ENCODE measurements at regions not wholly inside any gene's neighbourhood (a gene's known extent, or its start where the extent isn't known, plus 50 kb on each side); places are given as distances from the start of the nearest gene placed in this dataset.

DNA sequence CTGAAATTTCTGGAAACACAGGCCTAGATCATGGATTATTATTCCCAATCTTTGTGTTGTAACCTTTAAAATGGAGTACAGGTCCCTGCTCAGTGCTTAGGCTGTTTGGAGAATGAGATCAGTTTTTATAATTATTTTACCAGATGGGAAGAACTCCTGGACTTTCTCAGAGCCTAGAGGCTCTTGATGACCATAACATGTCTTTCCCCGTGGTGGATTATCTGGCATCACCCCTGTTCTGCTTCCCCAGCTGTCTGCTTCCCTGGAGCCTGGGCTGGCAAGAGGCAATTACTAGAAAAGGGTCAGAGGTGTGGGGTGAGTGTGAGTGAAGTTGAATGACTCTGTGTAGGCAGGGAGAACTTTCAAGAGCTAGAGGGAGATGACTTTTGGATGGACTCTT, 143.0 kb downstream of the CARTPT start:
- DNase-seq, result no peak
- no peaks in the 10 kb centered on the region for H3K27me3 Mint-ChIP-seq
- ATAC-seq, result no peak
- no peaks in the 10 kb centered on the region for H3K36me3 Mint-ChIP-seq
- no peak overlapping the region for H3K4me3 Mint-ChIP-seq
- H3K9me3 Mint-ChIP-seq (ENCODE audit: low read depth), result no peaks in the 10 kb centered on the region
- no peak overlapping the region for H3K27ac Mint-ChIP-seq
- H3K4me1 Mint-ChIP-seq, result no peaks in the 10 kb centered on the region
- CTCF ChIA-PET, result no interaction called here

DNA sequence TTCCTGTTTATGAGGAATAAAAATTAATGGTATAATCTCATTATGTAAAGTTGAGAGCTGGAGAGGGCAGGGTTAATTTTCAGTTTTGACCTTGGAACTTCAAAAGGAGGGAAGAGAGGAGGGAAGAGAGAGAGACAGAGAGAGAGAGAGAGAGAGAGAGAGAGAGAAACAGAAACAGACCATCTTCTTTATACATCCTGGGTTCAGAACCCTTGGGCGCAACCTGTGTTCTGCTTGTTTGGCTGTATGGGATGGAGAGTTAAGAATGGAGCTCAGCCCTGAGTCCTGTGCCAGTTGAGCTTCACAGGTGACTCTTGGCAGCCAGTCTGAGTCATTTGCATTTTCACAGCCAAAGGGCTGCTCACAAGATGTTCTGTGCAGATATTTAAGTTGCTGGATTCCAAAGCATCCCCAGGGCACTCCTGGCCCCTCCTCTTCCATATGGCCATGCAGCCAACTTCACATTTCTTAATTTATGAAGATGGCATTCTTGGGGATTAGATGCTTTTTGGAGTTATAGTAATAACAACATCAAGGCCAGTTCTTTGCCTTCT, 143.5 kb downstream of the CARTPT start:
- CTCF ChIA-PET, result no interaction called here
- Mint-ChIP-seq H3K9me3 (ENCODE audit: low read depth) (no peaks in the 10 kb centered on the region), H3K4me3 (no peak overlapping the region), H3K4me1 (no peaks in the 10 kb centered on the region), H3K27me3 (no peaks in the 10 kb centered on the region), H3K27ac (no peak overlapping the region), H3K36me3 (no peaks in the 10 kb centered on the region)
- DNase-seq (no peak), ATAC-seq (no peak)

DNA sequence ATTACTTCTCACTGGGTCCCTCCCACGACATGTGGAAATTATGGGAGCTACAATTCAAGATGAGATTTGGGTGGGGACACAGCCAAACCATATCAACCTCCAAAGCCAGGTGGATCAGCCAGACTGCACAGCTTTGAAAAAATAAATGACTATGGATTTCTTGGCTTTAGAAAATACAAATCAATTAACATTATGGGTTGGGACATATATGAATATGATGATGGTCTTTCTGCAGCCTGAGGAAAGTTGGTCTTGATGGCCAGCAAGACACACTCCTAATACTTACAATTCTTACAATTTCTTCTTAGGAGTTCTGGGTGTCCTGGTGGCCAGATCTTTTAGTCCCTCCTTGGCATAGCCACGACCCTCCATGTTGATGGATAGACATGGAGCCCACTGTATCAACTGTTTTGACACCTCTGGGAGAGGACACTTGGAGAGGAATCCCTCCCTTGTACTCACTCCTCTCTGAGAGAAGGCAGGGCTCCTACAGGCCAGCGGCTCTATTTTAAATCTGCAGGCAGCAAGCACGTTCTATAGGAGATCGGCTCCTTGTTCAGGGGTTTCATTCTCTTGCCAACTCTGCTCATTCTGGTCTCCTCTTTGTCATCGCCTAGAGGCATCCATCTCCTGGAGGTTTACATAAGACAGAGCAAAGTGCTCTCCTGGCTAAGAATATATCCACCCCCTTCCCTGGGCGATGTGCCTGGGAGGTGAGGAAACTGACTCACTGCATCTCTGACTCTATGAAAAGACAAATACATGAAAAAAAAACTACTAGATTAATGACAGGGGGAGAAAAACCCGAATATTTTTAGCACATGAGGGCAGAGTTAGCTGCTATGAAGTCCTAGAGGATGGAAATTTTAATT, 145.9 kb downstream of the CARTPT start:
- H3K4me3 Mint-ChIP-seq, result no peak overlapping the region
- no peak overlapping the region for H3K27ac Mint-ChIP-seq
- ATAC-seq (no peak), DNase-seq (no peak)
- H3K36me3 Mint-ChIP-seq, result no peaks in the 10 kb centered on the region
- H3K4me1 Mint-ChIP-seq, result no peaks in the 10 kb centered on the region
- no peaks in the 10 kb centered on the region for H3K9me3 Mint-ChIP-seq (ENCODE audit: low read depth)
- H3K27me3 Mint-ChIP-seq, result peaks cover 13% of the 10 kb centered on the region
- CTCF ChIA-PET, result no interaction called here

DNA sequence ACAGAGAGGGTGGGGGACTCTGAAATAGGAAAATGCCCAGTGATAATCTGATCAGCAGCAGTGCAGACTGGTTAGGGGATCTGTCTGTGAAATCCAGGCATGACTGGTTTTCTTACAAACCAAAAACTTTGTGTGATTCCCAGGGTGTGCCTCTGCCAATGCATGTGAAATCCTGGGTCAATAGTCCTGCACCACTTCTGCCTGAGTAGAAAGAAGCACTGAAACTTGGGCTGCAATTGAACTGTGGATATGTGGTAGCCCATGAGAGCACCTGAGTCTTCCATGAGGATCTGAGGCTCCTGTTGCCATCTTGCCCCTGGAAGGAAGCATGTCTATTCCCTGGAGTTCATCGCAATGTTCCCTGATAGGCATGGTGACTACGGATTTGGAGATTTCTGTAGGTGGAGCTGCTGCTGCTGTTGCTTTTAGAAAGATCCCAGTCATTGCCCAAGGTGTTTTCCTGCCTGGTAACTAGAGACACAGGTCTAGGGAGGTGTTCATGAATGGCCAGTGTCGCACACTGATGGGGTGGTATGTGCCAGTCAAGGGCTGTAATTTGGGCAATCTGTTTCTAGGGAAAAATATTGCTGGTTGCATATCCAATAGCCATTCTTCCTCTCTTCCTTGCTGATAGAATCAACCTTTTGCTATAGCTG, 146.7 kb downstream of the CARTPT start:
- no peak for DNase-seq
- no peaks in the 10 kb centered on the region for H3K36me3 Mint-ChIP-seq
- CTCF ChIA-PET, result interaction anchor here (0.5 kb wide), 1 partner anchor 413 kb away, joined by 3 read pairs; no protein-coding TSS in a partner anchor

DNA sequence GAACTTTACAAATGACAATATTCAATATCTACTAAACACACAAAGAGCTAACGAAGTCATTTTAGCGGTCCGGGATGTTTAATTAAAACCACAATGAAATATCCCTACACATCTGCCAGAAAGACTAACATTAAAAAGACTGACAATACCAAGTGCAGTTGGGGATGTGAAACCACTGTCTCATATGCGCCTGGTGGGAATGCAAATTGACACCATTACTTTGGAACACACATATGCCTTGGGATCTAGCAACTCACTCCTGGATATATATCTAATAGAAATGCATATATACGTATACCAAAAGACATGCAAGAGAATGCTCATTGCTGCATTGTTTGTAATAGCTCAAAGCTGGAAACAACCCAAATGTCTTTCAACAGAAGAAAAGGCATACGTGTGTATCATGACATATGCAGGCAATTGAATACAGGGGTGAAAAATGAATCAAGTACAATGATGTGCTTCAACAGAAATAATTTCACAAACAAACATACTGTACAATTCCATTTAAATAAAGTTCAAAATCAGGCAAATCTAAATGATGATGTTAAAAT, 153.3 kb downstream of the CARTPT start:
- Mint-ChIP-seq H3K27me3 (peaks cover 22% of the 10 kb centered on the region), H3K4me3 (no peak overlapping the region), H3K36me3 (no peaks in the 10 kb centered on the region), H3K4me1 (no peaks in the 10 kb centered on the region), H3K9me3 (ENCODE audit: low read depth) (no peaks in the 10 kb centered on the region), H3K27ac (no peak overlapping the region)
- DNase-seq (no peak), ATAC-seq (no peak)
- CTCF ChIA-PET, result no interaction called here

More for the DNA sequence above, 146.7 kb downstream of the CARTPT start:
- H3K27me3 Mint-ChIP-seq, result peaks cover 16% of the 10 kb centered on the region
- H3K27ac Mint-ChIP-seq, result no peak overlapping the region
- no peaks in the 10 kb centered on the region for H3K9me3 Mint-ChIP-seq (ENCODE audit: low read depth)
- no peak overlapping the region for H3K4me3 Mint-ChIP-seq
- H3K4me1 Mint-ChIP-seq, result no peaks in the 10 kb centered on the region
- no peak for ATAC-seq

DNA sequence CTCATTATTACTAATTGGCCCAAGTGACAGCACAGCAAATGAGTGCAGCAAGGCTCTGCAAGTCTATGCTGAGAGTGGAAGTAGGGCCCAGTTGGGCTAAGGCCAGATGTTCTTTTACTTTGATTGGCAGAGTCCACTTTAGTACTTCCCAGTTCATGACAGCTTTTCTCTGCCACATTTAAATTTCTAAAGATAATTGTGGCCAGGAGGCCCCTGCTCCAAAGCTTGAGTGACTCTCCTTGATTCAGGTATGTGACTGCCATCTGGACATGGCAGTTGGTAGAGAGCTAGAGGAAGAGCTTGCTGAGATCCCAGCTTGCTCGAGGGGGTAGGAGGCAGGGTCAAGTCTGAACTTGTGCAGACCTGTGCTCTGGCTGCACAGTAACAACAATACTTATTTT, 154.1 kb downstream of the CARTPT start:
- Mint-ChIP-seq H3K36me3 (no peaks in the 10 kb centered on the region), H3K27me3 (peaks cover 21% of the 10 kb centered on the region), H3K4me1 (no peaks in the 10 kb centered on the region), H3K27ac (no peak overlapping the region), H3K4me3 (no peak overlapping the region), H3K9me3 (ENCODE audit: low read depth) (no peaks in the 10 kb centered on the region)
- DNase-seq (no peak), ATAC-seq (no peak)
- CTCF ChIA-PET, result no interaction called here

DNA sequence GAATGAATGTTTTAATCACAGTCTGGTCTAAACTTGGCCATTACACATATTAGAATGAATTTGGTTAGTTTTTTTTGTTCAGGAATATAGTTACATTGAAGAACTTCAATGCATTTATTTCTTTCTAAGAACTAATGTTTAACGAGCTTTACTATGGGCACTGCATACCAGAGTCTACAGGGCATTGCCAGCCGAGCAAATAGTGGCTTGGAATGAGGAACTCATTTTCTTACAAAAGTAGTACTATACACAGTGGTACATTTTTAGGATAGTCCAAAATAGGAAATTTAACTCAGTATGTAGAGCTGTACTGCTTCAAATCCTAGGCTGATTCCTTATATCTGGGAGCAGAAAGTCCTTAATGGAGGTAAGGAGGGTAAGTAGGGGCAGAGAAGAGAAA, 155.4 kb downstream of the CARTPT start:
- no peaks in the 10 kb centered on the region for H3K9me3 Mint-ChIP-seq (ENCODE audit: low read depth)
- no peaks in the 10 kb centered on the region for H3K4me1 Mint-ChIP-seq
- no peak overlapping the region for H3K4me3 Mint-ChIP-seq
- H3K27me3 Mint-ChIP-seq, result peaks cover 19% of the 10 kb centered on the region
- ATAC-seq (no peak), DNase-seq (no peak)
- no peak overlapping the region for H3K27ac Mint-ChIP-seq
- CTCF ChIA-PET, result no interaction called here
- H3K36me3 Mint-ChIP-seq, result no peaks in the 10 kb centered on the region

DNA sequence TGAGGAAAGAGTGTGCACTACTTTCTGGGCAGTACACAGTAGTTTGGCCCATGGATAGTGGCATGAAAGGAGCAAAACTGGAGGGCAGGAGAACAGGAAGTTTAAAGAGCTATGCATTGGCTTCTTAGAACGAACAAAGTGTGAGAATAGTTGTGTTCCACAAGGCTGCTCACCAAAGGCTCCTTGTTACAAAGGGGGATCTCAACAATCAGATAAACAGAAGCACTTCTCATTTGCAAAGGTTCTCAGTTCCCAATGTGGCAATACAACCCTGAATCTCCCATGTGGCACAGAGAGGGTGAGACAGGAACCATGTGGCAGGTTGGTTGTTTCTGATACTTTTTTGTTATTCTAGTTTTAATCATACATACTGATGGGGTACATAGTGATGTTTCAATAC, 158.4 kb downstream of the CARTPT start:
- Mint-ChIP-seq H3K27ac (no peak overlapping the region), H3K27me3 (peaks cover 5% of the 10 kb centered on the region), H3K4me3 (no peak overlapping the region), H3K36me3 (no peaks in the 10 kb centered on the region), H3K9me3 (ENCODE audit: low read depth) (no peaks in the 10 kb centered on the region), H3K4me1 (no peaks in the 10 kb centered on the region)
- DNase-seq, result no peak
- CTCF ChIA-PET, result no interaction called here
- no peak for ATAC-seq

DNA sequence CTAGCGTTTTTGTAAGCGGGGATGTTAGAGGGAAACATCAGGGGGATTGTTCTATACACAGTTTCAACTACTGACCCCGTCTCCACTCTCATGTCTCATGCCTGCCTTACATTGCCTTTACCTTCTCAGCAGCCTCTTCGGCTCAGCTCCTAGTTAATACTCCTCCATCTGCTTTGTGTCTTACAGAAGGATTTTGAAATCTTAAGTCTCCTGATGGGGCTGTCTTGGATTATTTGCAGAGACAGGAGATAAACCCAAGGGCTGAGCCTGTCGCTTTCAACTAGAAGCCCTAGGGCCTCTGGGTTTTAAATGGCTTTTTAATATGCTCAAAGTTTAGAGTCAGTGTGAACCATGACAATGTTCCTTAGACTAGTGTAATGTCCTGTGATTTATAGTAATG, 161.5 kb downstream of the CARTPT start:
- CTCF ChIA-PET, result no interaction called here
- no peak for DNase-seq
- H3K27me3 Mint-ChIP-seq, result peaks cover 5% of the 10 kb centered on the region
- no peak overlapping the region for H3K27ac Mint-ChIP-seq
- no peaks in the 10 kb centered on the region for H3K4me1 Mint-ChIP-seq
- H3K9me3 Mint-ChIP-seq (ENCODE audit: low read depth), result no peaks in the 10 kb centered on the region
- H3K4me3 Mint-ChIP-seq, result no peak overlapping the region
- no peak for ATAC-seq
- no peaks in the 10 kb centered on the region for H3K36me3 Mint-ChIP-seq

DNA sequence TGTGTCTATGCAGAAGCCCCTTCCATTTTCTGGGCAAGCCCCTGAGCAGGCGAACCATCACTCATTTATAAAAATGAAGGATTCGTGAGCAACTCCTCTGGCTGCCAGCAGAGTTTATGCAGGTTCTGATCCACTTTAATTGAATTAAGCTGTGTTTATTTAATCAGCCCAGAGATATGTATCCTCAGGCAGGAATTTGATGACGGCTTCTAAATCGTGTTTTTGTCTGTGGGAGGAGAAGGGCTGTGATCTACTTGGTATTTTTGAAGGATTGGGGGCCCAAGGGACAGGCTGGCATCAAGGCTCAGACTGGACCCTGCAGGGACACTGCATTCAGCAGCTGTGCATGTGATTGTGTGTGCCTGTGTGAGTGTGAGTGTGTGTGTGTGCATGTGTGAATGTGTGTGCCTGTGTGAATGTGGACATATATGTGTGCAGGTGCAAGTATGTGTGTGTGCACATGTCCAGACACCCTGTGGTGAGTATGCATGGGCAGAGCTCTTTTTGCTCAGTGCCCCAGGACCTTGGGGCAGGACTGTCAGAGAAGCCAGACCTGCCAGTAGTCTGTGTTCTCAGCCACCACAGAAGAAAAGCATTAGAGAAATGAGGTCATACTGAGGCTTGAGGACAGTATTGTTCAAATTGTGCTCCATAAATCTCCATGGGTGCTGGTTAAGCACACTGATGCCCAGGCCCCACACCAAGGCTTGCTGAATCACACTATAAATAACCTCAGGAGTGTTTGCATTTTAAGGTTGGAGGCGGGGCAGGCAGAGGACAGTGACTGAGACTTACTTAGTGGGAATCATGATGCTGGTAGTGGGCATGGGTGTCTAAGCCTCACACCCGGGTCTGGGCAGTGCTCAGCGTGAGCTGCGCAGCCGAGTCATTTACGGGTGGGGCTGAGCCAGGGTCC, 164.0 kb downstream of the CARTPT start:
- CTCF ChIA-PET, result no interaction called here
- ATAC-seq, result no peak

DNA sequence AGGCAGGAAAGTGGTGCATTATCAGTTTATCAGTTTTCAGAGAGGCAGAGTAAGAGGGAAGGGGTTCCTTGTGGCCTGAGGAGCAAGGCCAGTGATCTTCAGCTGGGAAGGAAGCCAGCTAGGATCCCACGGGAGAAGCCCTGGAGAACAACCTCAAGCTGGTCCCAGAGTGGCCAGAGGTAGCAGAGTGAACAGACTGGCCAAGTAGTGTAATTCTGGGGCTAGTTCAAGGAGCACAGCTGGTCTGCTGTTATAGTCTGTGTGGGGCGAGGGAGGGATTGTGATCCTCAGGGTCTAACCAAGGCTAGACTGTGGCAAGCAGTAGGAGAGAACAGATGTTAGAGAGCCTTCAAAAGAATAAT, 164.6 kb downstream of the CARTPT start:
- DNase-seq (no peak), ATAC-seq (no peak)
- Mint-ChIP-seq H3K4me3 (no peak overlapping the region), H3K4me1 (peaks cover 3% of the 10 kb centered on the region), H3K9me3 (ENCODE audit: low read depth) (no peaks in the 10 kb centered on the region), H3K36me3 (no peaks in the 10 kb centered on the region), H3K27me3 (no peaks in the 10 kb centered on the region), H3K27ac (no peak overlapping the region)
- CTCF ChIA-PET, result no interaction called here

More for the DNA sequence above, 164.0 kb downstream of the CARTPT start:
- no peak for DNase-seq
- H3K27me3 Mint-ChIP-seq, result peaks cover 3% of the 10 kb centered on the region
- no peak overlapping the region for H3K27ac Mint-ChIP-seq
- H3K36me3 Mint-ChIP-seq, result no peaks in the 10 kb centered on the region
- H3K4me1 Mint-ChIP-seq, result peaks cover 3% of the 10 kb centered on the region
- H3K4me3 Mint-ChIP-seq, result no peak overlapping the region
- no peaks in the 10 kb centered on the region for H3K9me3 Mint-ChIP-seq (ENCODE audit: low read depth)

DNA sequence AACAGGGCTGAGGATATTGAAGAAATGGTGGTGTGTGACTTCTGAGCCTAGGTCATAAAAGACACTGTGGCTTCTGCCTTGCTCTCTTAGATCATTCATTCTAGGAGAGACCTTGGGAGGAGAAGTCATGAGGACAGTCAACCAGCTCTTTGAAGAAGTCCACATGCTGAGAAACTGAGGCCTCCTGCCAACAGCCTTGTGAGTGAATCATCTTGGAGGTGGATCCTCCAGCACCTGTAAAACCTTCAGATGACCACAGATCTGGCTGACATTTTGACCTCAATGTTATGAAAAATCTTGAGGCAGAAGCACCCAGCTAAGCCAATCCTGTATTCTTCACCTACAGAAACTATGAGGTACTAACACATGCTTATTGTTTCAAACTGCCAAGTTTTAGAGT, 165.9 kb downstream of the CARTPT start:
- CTCF ChIA-PET, result no interaction called here
- ATAC-seq (no peak), DNase-seq (no peak)
- Mint-ChIP-seq H3K36me3 (no peaks in the 10 kb centered on the region), H3K4me3 (no peak overlapping the region), H3K27me3 (peaks cover 5% of the 10 kb centered on the region), H3K27ac (no peak overlapping the region), H3K4me1 (peaks cover 3% of the 10 kb centered on the region), H3K9me3 (ENCODE audit: low read depth) (no peaks in the 10 kb centered on the region)

DNA sequence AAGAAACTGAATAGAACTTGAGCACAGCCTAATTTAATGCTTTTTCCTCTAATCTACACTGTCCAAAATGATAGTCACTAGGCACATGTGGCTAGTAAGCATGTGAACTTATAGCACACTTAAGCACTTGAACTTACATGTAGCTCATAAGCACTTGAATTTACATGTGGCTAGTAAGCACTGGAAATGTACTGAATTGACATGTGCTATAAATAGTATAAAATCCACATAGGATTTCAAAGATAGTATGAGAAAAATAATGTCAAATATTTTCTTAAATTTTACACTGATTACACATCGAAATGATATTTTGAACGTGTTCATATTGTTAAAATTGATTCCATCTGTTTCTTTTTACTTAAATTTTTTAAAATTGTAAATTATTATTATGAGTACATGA, 167.3 kb downstream of the CARTPT start:
- Mint-ChIP-seq H3K27ac (no peak overlapping the region), H3K36me3 (no peaks in the 10 kb centered on the region), H3K4me1 (peaks cover 3% of the 10 kb centered on the region), H3K4me3 (no peak overlapping the region), H3K27me3 (peaks cover 12% of the 10 kb centered on the region), H3K9me3 (ENCODE audit: low read depth) (no peaks in the 10 kb centered on the region)
- DNase-seq, result no peak
- CTCF ChIA-PET, result no interaction called here
- ATAC-seq, result no peak
